Ectodermal cell (in vitro differentiated cells): ENCODE measurements at regions not wholly inside any gene's neighbourhood (a gene's known extent, or its start where the extent isn't known, plus 50 kb on each side); places are given as distances from the start of the nearest gene placed in this dataset.
"Not testable (repeated sequence)": the region's sequence is repeated elsewhere in the genome, so short reads cannot be mapped to it uniquely, and the experiment has no call there.

Experiments used
- H3K27ac ChIP-seq: 2 replicates; pipeline ENCODE4 v1.7.0; 2013; ENCODE audit warnings: mild to moderate bottlenecking, low read depth, low read length; ENCODE audit not compliant: insufficient read depth, poor library complexity, severe bottlenecking
- H3K27me3 ChIP-seq: 2 replicates; pipeline ENCODE4 v1.7.0; 2013; ENCODE audit warnings: mild to moderate bottlenecking, low read length; ENCODE audit not compliant: insufficient read depth, control insufficient read depth, poor library complexity, severe bottlenecking
- H3K36me3 ChIP-seq: one replicate; pipeline ENCODE4 v1.7.0; 2013; ENCODE audit warnings: low read length; ENCODE audit not compliant: control insufficient read depth, insufficient read depth
- H3K4me1 ChIP-seq: one replicate; pipeline ENCODE4 v1.7.0; 2013; ENCODE audit warnings: low read length; ENCODE audit not compliant: control insufficient read depth, insufficient read depth
- H3K4me3 ChIP-seq: 2 replicates; pipeline ENCODE4 v1.7.0; 2013; ENCODE audit warnings: low read depth, low read length, control low read depth; ENCODE audit not compliant: insufficient read depth
- H3K9me3 ChIP-seq: 2 replicates; pipeline ENCODE4 v1.7.0; 2013; ENCODE audit warnings: mild to moderate bottlenecking, low read length, moderate library complexity; ENCODE audit not compliant: control insufficient read depth
- WGBS, 2 experiments: methylation state at CpG; one replicate each; pipeline ENCODE4 v1.1.7; 2013; ENCODE audit warnings: missing lambda C conversion rate in 2 of 2; 5-methylcytosine and 5-hydroxymethylcytosine counted together

DNA sequence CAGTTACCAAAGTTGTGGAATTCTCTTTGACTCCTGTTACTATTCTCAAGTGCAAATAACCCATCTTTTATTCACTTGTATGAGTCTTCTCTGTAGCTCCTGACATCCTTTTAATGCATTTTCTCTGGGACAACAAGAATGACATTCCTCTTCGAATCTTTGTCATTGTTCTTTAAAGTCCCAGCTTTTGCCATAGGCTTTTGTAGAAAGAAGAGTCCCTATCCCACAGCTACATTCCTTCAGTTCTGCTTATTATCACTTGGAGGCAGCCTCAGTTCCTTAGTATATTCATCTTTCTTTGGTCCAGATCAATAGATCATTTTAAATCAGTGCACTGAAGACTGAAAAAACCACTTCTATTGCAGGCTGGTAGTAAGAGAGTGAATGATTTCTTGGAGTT, 560.2 kb downstream of the DACH1 start:
- Histone ChIP-seq H3K4me3 (no peak overlapping the region), H3K27ac (no peak overlapping the region)

DNA sequence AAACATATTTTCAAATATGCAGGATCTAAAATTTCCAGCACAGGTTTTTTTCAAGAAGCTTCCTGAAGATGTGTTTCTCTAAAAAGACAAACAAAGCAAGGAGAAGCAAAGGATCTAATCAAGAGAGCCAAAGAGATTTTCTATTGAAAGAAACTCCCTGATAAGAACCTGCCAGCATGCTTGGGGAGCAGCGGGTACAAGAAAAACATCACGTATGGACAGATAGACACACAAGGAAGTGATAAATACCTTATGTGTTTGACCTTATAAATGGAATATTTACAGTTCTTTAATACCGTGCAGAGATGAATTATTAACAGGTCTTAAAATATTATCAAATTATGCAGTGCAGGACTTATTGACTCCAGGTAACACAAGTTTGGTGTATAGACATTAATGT, 562.1 kb downstream of the DACH1 start:
- Histone ChIP-seq H3K9me3 (no peaks in the 10 kb centered on the region), H3K4me1 (no peaks in the 10 kb centered on the region), H3K4me3 (no peak overlapping the region), H3K27me3 (no peaks in the 10 kb centered on the region), H3K36me3 (no peaks in the 10 kb centered on the region), H3K27ac (no peak overlapping the region)
- 29 to 63% methylated on average over 2 to 3 of the region's 3 CpGs for WGBS, 2 experiments

More for the DNA sequence above, 560.2 kb downstream of the DACH1 start:
- no peaks in the 10 kb centered on the region for H3K36me3 ChIP-seq
- no peaks in the 10 kb centered on the region for H3K9me3 ChIP-seq
- H3K27me3 ChIP-seq = no peaks in the 10 kb centered on the region
- WGBS, 2 experiments = 8 to 30% methylated on average over 1 of the region's 1 CpG
- no peaks in the 10 kb centered on the region for H3K4me1 ChIP-seq

GRCh38 chr13:71303144-71303543, 563.9 kb downstream of the DACH1 start:
- no peaks in the 10 kb centered on the region for H3K4me1 ChIP-seq
- no peak overlapping the region for H3K27ac ChIP-seq
- H3K27me3 ChIP-seq = no peaks in the 10 kb centered on the region
- H3K36me3 ChIP-seq = no peaks in the 10 kb centered on the region
- H3K9me3 ChIP-seq = no peaks in the 10 kb centered on the region
- WGBS, 2 experiments = 92 to 95% methylated on average over 3 of the region's 3 CpGs
- no peak overlapping the region for H3K4me3 ChIP-seq

DNA sequence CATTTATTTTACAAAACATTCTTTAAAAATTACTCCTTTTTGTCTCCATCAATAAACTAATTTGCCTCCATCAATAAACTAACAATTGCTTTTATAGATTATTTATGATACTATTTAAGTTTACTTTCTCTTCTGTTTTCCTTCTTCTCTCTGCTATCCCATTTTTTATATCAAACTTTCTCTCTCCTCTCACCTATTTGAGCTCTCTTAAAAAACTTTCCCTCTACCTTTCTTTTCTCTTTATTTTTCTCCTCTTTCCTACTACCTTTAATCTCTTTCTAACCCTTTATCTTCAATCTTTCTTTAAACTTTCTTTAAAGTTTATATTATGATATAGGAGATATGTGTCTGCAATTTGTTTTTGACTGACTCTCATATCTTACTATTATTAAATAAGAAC, 566.4 kb downstream of the DACH1 start:
- Histone ChIP-seq H3K4me1 (no peaks in the 10 kb centered on the region), H3K4me3 (no peak overlapping the region), H3K27ac (no peak overlapping the region), H3K9me3 (no peaks in the 10 kb centered on the region), H3K27me3 (no peaks in the 10 kb centered on the region), H3K36me3 (no peaks in the 10 kb centered on the region)

DNA sequence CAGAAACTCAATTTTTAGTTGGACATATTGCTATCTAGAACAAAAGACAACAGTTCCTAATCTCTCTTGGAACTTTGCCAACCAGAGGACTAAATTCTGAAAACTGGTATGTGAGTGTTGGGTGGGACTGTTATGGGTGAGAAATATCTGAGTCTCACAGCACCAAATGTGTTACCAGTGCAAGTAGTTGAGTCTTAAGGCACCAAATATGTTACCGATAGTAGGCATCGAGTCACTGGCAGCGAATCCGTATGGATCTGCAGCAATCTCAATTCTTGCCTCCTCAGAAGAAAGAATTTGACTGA, 575.2 kb downstream of the DACH1 start:
- no peak overlapping the region for H3K27ac ChIP-seq
- H3K27me3 ChIP-seq = no peaks in the 10 kb centered on the region
- 97 to 99% methylated on average over 4 of the region's 4 CpGs for WGBS, 2 experiments
- H3K4me1 ChIP-seq = peaks cover 6% of the 10 kb centered on the region
- no peaks in the 10 kb centered on the region for H3K9me3 ChIP-seq
- no peaks in the 10 kb centered on the region for H3K36me3 ChIP-seq
- H3K4me3 ChIP-seq = no peak overlapping the region

DNA sequence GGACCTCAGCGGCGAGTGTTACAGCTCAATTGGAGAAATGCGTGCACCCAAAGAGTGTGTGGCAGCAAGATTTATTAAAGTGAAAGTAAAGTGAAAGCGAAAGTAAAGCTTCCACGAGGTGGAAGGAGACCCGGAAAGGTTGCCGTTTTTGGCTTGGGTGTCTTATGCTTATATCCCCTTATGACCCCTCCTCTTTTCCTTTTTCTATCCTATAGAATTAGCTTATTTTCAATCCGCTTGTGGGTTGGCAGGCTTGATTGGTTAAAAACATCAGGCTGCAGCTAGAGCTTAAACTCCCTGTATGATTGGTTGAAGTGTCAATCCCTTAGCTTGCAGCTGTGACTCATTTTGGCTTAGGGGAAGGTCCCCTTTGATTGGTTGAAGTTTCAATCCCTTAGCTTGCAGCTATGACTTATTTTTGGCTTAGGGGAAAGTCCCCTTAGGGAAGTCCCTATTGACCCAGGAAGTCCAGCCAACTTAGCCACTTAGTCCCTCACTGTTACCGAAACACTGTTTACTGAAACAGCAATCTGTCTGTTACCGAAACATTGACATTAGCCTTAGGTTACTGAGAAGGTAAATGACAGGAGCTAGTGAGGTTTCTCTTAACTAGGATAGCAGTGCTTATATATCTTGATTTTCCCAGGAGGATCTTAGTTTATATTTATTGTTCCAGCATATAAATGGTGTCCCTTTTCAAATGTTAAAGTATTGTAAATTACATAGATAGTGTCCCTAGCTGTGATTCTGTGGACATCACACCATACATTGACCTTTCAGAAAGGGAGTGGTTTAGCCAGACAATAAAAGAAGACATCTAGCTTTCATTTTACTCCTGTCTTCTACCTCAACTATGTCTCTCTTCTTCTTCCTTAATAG, 575.8 kb downstream of the DACH1 start:
- WGBS, 2 experiments = 91 to 99% methylated on average over 9 to 10 of the region's 10 CpGs
- H3K9me3 ChIP-seq = no peaks in the 10 kb centered on the region
- H3K36me3 ChIP-seq = no peaks in the 10 kb centered on the region
- no peaks in the 10 kb centered on the region for H3K27me3 ChIP-seq
- H3K4me3 ChIP-seq = no peak overlapping the region
- peaks cover 6% of the 10 kb centered on the region for H3K4me1 ChIP-seq
- no peak overlapping the region for H3K27ac ChIP-seq

- 91 to 97% methylated on average over 3 of the region's 3 CpGs for WGBS, 2 experiments
Observed at GRCh38 chr13:71289980-71290379, 577.0 kb downstream of the DACH1 start.

DNA sequence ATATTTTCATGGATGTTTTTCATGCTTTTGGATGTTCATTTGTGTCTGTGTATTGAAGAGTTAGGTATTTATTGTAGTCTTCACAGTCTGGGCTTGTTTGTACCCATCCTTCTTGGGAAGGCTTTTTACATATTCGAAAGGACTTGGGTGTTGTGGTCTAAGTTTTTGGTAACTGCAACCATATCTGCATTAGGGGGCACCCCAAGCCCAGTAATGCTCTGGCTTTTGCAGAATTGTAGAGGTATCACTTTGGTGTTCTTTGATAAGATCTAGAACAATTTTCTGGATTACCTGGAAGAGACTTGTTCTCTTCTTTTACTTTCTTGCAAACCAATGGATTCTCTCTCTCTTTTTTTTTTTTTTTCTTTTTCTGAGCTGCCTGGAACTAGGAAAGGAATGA, 581.3 kb downstream of the DACH1 start:
- no peaks in the 10 kb centered on the region for H3K4me1 ChIP-seq
- no peaks in the 10 kb centered on the region for H3K27me3 ChIP-seq
- H3K27ac ChIP-seq = no peak overlapping the region
- no peak overlapping the region for H3K4me3 ChIP-seq
- H3K36me3 ChIP-seq = no peaks in the 10 kb centered on the region
- no peaks in the 10 kb centered on the region for H3K9me3 ChIP-seq
- WGBS, 2 experiments = 100% methylated on average over 1 of the region's 1 CpG

More at GRCh38 chr13:71289980-71290379, 577.0 kb downstream of the DACH1 start:
- H3K9me3 ChIP-seq, H3K4me3 ChIP-seq, H3K4me1 ChIP-seq, H3K27me3 ChIP-seq, H3K27ac ChIP-seq, H3K36me3 ChIP-seq: not testable (repeated sequence)

GRCh38 chr13:71278512-71278911, 588.5 kb downstream of the DACH1 start:
- H3K9me3 ChIP-seq = no peaks in the 10 kb centered on the region
- 19 to 26% methylated on average over 2 of the region's 2 CpGs for WGBS, 2 experiments

GRCh38 chr13:71274923-71275608, 591.9 kb downstream of the DACH1 start:
- Histone ChIP-seq H3K27me3 (no peaks in the 10 kb centered on the region), H3K27ac (no peak overlapping the region), H3K4me3 (no peak overlapping the region), H3K9me3 (no peaks in the 10 kb centered on the region), H3K4me1 (peaks cover 2% of the 10 kb centered on the region), H3K36me3 (no peaks in the 10 kb centered on the region)
- 94 to 98% methylated on average over 5 of the region's 5 CpGs for WGBS, 2 experiments

More at GRCh38 chr13:71278512-71278911, 588.5 kb downstream of the DACH1 start:
- Histone ChIP-seq H3K27ac (no peak overlapping the region), H3K4me3 (no peak overlapping the region), H3K36me3 (no peaks in the 10 kb centered on the region), H3K27me3 (no peaks in the 10 kb centered on the region), H3K4me1 (peaks cover 2% of the 10 kb centered on the region)
